ENCODE measurements at regions not wholly inside any gene's neighbourhood (a gene's known extent, or its start where the extent isn't known, plus 50 kb on each side); places are given as distances from the start of the nearest gene placed in this dataset.

GRCh38 chr12:89085421-89085820, 266.9 kb downstream of the DUSP6 start:
- intact Hi-C loops (cut with DNase I; ENCODE audit: low total_unique reads): no loop called here
- WGBS, 2 donors: 69 to 75% methylated on average over 5 of the region's 5 CpGs
- TF ChIP-seq POLR2A (IDR thresholded peaks at IDR 0.05) (no peak), CTCF (IDR thresholded peaks at IDR 0.05) (no peak)

GRCh38 chr12:89084751-89085150, 267.6 kb downstream of the DUSP6 start:
- DNase-seq: no peak
- WGBS, 2 donors: 68 to 82% methylated on average over 3 of the region's 3 CpGs
- Histone ChIP-seq H3K36me3 (ENCODE audit: low read depth, missing control alignments) (no peaks in the 10 kb centered on the region), H3K27me3 (no peaks in the 10 kb centered on the region), H3K9me3 (no peaks in the 10 kb centered on the region), H3K4me3 (no peak overlapping the region), H3K4me1 (no peaks in the 10 kb centered on the region), H3K27ac (no peak overlapping the region)
- intact Hi-C loops (cut with DNase I; ENCODE audit: low total_unique reads): no loop called here
- no peak for TF ChIP-seq CTCF (IDR thresholded peaks at IDR 0.05)
- TF ChIP-seq POLR2A (IDR thresholded peaks at IDR 0.05): no peak

More at GRCh38 chr12:89085421-89085820, 266.9 kb downstream of the DUSP6 start:
- H3K4me1 ChIP-seq: no peaks in the 10 kb centered on the region
- H3K27me3 ChIP-seq: no peaks in the 10 kb centered on the region
- no peak overlapping the region for H3K4me3 ChIP-seq
- H3K36me3 ChIP-seq (ENCODE audit: low read depth, missing control alignments): no peaks in the 10 kb centered on the region
- no peaks in the 10 kb centered on the region for H3K9me3 ChIP-seq
- DNase-seq: no peak
- H3K27ac ChIP-seq: no peak overlapping the region

- Histone ChIP-seq H3K27ac (no peak overlapping the region), H3K9me3 (no peaks in the 10 kb centered on the region), H3K27me3 (no peaks in the 10 kb centered on the region), H3K4me1 (no peaks in the 10 kb centered on the region), H3K4me3 (no peak overlapping the region), H3K36me3 (ENCODE audit: low read depth, missing control alignments) (no peaks in the 10 kb centered on the region)
- no peak for TF ChIP-seq CTCF (IDR thresholded peaks at IDR 0.05)
- TF ChIP-seq POLR2A (IDR thresholded peaks at IDR 0.05): no peak
- 82 to 87% methylated on average over 3 of the region's 3 CpGs for WGBS, 2 donors
- DNase-seq: no peak
- intact Hi-C loops (cut with DNase I; ENCODE audit: low total_unique reads): no loop called here
Observed at GRCh38 chr12:89083491-89083890, 268.8 kb downstream of the DUSP6 start.

- DNase-seq: no peak
- Histone ChIP-seq H3K27ac (no peak overlapping the region), H3K9me3 (no peaks in the 10 kb centered on the region), H3K4me1 (no peaks in the 10 kb centered on the region), H3K36me3 (ENCODE audit: low read depth, missing control alignments) (no peaks in the 10 kb centered on the region), H3K4me3 (no peak overlapping the region), H3K27me3 (no peaks in the 10 kb centered on the region)
- TF ChIP-seq POLR2A (IDR thresholded peaks at IDR 0.05) (no peak), CTCF (IDR thresholded peaks at IDR 0.05) (no peak)
- WGBS, 2 donors: 74 to 88% methylated on average over 1 of the region's 1 CpG
- intact Hi-C loops (cut with DNase I; ENCODE audit: low total_unique reads): no loop called here
Observed at GRCh38 chr12:89082370-89082753, 269.9 kb downstream of the DUSP6 start.

GRCh38 chr12:89081719-89082369, 270.5 kb downstream of the DUSP6 start:
- no peaks in the 10 kb centered on the region for H3K27me3 ChIP-seq
- no peaks in the 10 kb centered on the region for H3K9me3 ChIP-seq
- H3K27ac ChIP-seq: no peak overlapping the region
- no peaks in the 10 kb centered on the region for H3K4me1 ChIP-seq
- no peak overlapping the region for H3K4me3 ChIP-seq
- intact Hi-C loops (cut with DNase I; ENCODE audit: low total_unique reads): no loop called here
- no peak for DNase-seq
- TF ChIP-seq CTCF (IDR thresholded peaks at IDR 0.05) (no peak), POLR2A (IDR thresholded peaks at IDR 0.05) (no peak)
- WGBS, 2 donors: 57 to 68% methylated on average over 2 of the region's 2 CpGs
- H3K36me3 ChIP-seq (ENCODE audit: low read depth, missing control alignments): no peaks in the 10 kb centered on the region
